ENCODE measurements at regions not wholly inside any gene's neighbourhood (a gene's known extent, or its start where the extent isn't known, plus 50 kb on each side); places are given as distances from the start of the nearest gene placed in this dataset.
"Not testable (repeated sequence)": the region's sequence is repeated elsewhere in the genome, so short reads cannot be mapped to it uniquely, and the experiment has no call there.

- no peak overlapping the region for H3K27ac ChIP-seq (ENCODE audit: low read length)
- no peak for DNase-seq (ENCODE audit: low read depth, low spot score)
- no peaks in the 10 kb centered on the region for H3K9me3 ChIP-seq (ENCODE audit: control insufficient read depth, insufficient read depth, low read length)
- no peaks in the 10 kb centered on the region for H3K27me3 ChIP-seq (ENCODE audit: control insufficient read depth, insufficient read depth, low read length)
- WGBS (ENCODE audit: insufficient coverage, insufficient read length), result no CpG with 5 or more reads among the region's 1 CpG
- H3K4me1 ChIP-seq (ENCODE audit: control insufficient read depth, insufficient read depth, low read length), result no peaks in the 10 kb centered on the region
- H3K4me3 ChIP-seq (ENCODE audit: low read length), result no peak overlapping the region
- H3K36me3 ChIP-seq (ENCODE audit: control insufficient read depth, insufficient read depth, low read length), result no peaks in the 10 kb centered on the region
Observed at GRCh38 chr4:59685626-59686025, 1514.5 kb upstream of the ADGRL3 start.

- WGBS (ENCODE audit: insufficient coverage, insufficient read length), result no CpG with 5 or more reads among the region's 6 CpGs
- no peaks in the 10 kb centered on the region for H3K27me3 ChIP-seq (ENCODE audit: control insufficient read depth, insufficient read depth, low read length)
- H3K36me3 ChIP-seq (ENCODE audit: control insufficient read depth, insufficient read depth, low read length), result no peaks in the 10 kb centered on the region
- H3K9me3 ChIP-seq (ENCODE audit: control insufficient read depth, insufficient read depth, low read length), result no peaks in the 10 kb centered on the region
- no peak overlapping the region for H3K4me3 ChIP-seq (ENCODE audit: low read length)
- no peak overlapping the region for H3K27ac ChIP-seq (ENCODE audit: low read length)
- DNase-seq (ENCODE audit: low read depth, low spot score), result no peak
- H3K4me1 ChIP-seq (ENCODE audit: control insufficient read depth, insufficient read depth, low read length), result no peaks in the 10 kb centered on the region
Observed at GRCh38 chr4:59689149-59689548, 1511.0 kb upstream of the ADGRL3 start.

GRCh38 chr4:59695355-59696053 lies 1504.6 kb upstream of the ADGRL3 start:
- H3K27me3 ChIP-seq (ENCODE audit: control insufficient read depth, insufficient read depth, low read length), result no peaks in the 10 kb centered on the region
- no peaks in the 10 kb centered on the region for H3K36me3 ChIP-seq (ENCODE audit: control insufficient read depth, insufficient read depth, low read length)
- no peaks in the 10 kb centered on the region for H3K9me3 ChIP-seq (ENCODE audit: control insufficient read depth, insufficient read depth, low read length)
- DNase-seq (ENCODE audit: low read depth, low spot score), result no peak
- H3K27ac ChIP-seq (ENCODE audit: low read length), result no peak overlapping the region
- no CpG with 5 or more reads among the region's 5 CpGs for WGBS (ENCODE audit: insufficient coverage, insufficient read length)
- no peak overlapping the region for H3K4me3 ChIP-seq (ENCODE audit: low read length)
- H3K4me1 ChIP-seq (ENCODE audit: control insufficient read depth, insufficient read depth, low read length), result no peaks in the 10 kb centered on the region

- Histone ChIP-seq H3K27me3 (ENCODE audit: control insufficient read depth, insufficient read depth, low read length) (no peaks in the 10 kb centered on the region), H3K4me3 (ENCODE audit: low read length) (no peak overlapping the region), H3K9me3 (ENCODE audit: control insufficient read depth, insufficient read depth, low read length) (no peaks in the 10 kb centered on the region), H3K4me1 (ENCODE audit: control insufficient read depth, insufficient read depth, low read length) (no peaks in the 10 kb centered on the region), H3K27ac (ENCODE audit: low read length) (no peak overlapping the region), H3K36me3 (ENCODE audit: control insufficient read depth, insufficient read depth, low read length) (no peaks in the 10 kb centered on the region)
- no CpG with 5 or more reads among the region's 2 CpGs for WGBS (ENCODE audit: insufficient coverage, insufficient read length)
- DNase-seq (ENCODE audit: low read depth, low spot score), result no peak
Observed at GRCh38 chr4:59698041-59698440, 1502.1 kb upstream of the ADGRL3 start.

GRCh38 chr4:59700651-59701050 lies 1499.5 kb upstream of the ADGRL3 start:
- no CpG with 5 or more reads among the region's 2 CpGs for WGBS (ENCODE audit: insufficient coverage, insufficient read length)
- Histone ChIP-seq H3K36me3 (ENCODE audit: control insufficient read depth, insufficient read depth, low read length) (no peaks in the 10 kb centered on the region), H3K9me3 (ENCODE audit: control insufficient read depth, insufficient read depth, low read length) (no peaks in the 10 kb centered on the region), H3K4me3 (ENCODE audit: low read length) (no peak overlapping the region), H3K4me1 (ENCODE audit: control insufficient read depth, insufficient read depth, low read length) (no peaks in the 10 kb centered on the region), H3K27ac (ENCODE audit: low read length) (no peak overlapping the region), H3K27me3 (ENCODE audit: control insufficient read depth, insufficient read depth, low read length) (no peaks in the 10 kb centered on the region)
- DNase-seq (ENCODE audit: low read depth, low spot score), result no peak

GRCh38 chr4:59704616-59705015 lies 1495.5 kb upstream of the ADGRL3 start:
- no peaks in the 10 kb centered on the region for H3K4me1 ChIP-seq (ENCODE audit: control insufficient read depth, insufficient read depth, low read length)
- H3K4me3 ChIP-seq (ENCODE audit: low read length), result no peak overlapping the region
- no peaks in the 10 kb centered on the region for H3K36me3 ChIP-seq (ENCODE audit: control insufficient read depth, insufficient read depth, low read length)
- WGBS (ENCODE audit: insufficient coverage, insufficient read length), result no CpG with 5 or more reads among the region's 5 CpGs
- H3K27me3 ChIP-seq (ENCODE audit: control insufficient read depth, insufficient read depth, low read length), result no peaks in the 10 kb centered on the region
- no peaks in the 10 kb centered on the region for H3K9me3 ChIP-seq (ENCODE audit: control insufficient read depth, insufficient read depth, low read length)
- H3K27ac ChIP-seq (ENCODE audit: low read length), result no peak overlapping the region
- no peak for DNase-seq (ENCODE audit: low read depth, low spot score)

GRCh38 chr4:59712470-59712869 lies 1487.7 kb upstream of the ADGRL3 start:
- WGBS (ENCODE audit: insufficient coverage, insufficient read length), result no CpG with 5 or more reads among the region's 1 CpG
- no peak overlapping the region for H3K4me3 ChIP-seq (ENCODE audit: low read length)
- no peaks in the 10 kb centered on the region for H3K4me1 ChIP-seq (ENCODE audit: control insufficient read depth, insufficient read depth, low read length)
- no peaks in the 10 kb centered on the region for H3K9me3 ChIP-seq (ENCODE audit: control insufficient read depth, insufficient read depth, low read length)
- no peak for DNase-seq (ENCODE audit: low read depth, low spot score)
- H3K27ac ChIP-seq (ENCODE audit: low read length), result no peak overlapping the region
- no peaks in the 10 kb centered on the region for H3K27me3 ChIP-seq (ENCODE audit: control insufficient read depth, insufficient read depth, low read length)
- H3K36me3 ChIP-seq (ENCODE audit: control insufficient read depth, insufficient read depth, low read length), result no peaks in the 10 kb centered on the region

- not testable (repeated sequence) for H3K27me3 ChIP-seq (ENCODE audit: control insufficient read depth, insufficient read depth, low read length); DNase-seq (ENCODE audit: low read depth, low spot score); H3K9me3 ChIP-seq (ENCODE audit: control insufficient read depth, insufficient read depth, low read length); H3K4me1 ChIP-seq (ENCODE audit: control insufficient read depth, insufficient read depth, low read length); H3K36me3 ChIP-seq (ENCODE audit: control insufficient read depth, insufficient read depth, low read length); H3K4me3 ChIP-seq (ENCODE audit: low read length); H3K27ac ChIP-seq (ENCODE audit: low read length)
- no CpG with 5 or more reads among the region's 9 CpGs for WGBS (ENCODE audit: insufficient coverage, insufficient read length)
Observed at GRCh38 chr4:59724286-59724685, 1475.8 kb upstream of the ADGRL3 start.

GRCh38 chr4:59727745-59728144 lies 1472.4 kb upstream of the ADGRL3 start:
- no peak for DNase-seq (ENCODE audit: low read depth, low spot score)
- Histone ChIP-seq H3K27me3 (ENCODE audit: control insufficient read depth, insufficient read depth, low read length) (no peaks in the 10 kb centered on the region), H3K27ac (ENCODE audit: low read length) (no peak overlapping the region), H3K4me3 (ENCODE audit: low read length) (no peak overlapping the region), H3K9me3 (ENCODE audit: control insufficient read depth, insufficient read depth, low read length) (no peaks in the 10 kb centered on the region), H3K36me3 (ENCODE audit: control insufficient read depth, insufficient read depth, low read length) (peaks cover 2% of the 10 kb centered on the region; the same call in 1 of the 2 replicates), H3K4me1 (ENCODE audit: control insufficient read depth, insufficient read depth, low read length) (no peaks in the 10 kb centered on the region)
- WGBS (ENCODE audit: insufficient coverage, insufficient read length), result no CpG with 5 or more reads among the region's 1 CpG

- WGBS (ENCODE audit: insufficient coverage, insufficient read length), result no CpG with 5 or more reads among the region's 1 CpG
- no peak overlapping the region for H3K27ac ChIP-seq (ENCODE audit: low read length)
Observed at GRCh38 chr4:59728496-59728895, 1471.6 kb upstream of the ADGRL3 start.

GRCh38 chr4:59729321-59729720 lies 1470.8 kb upstream of the ADGRL3 start:
- WGBS (ENCODE audit: insufficient coverage, insufficient read length), result no CpG with 5 or more reads among the region's 2 CpGs
- no peaks in the 10 kb centered on the region for H3K27me3 ChIP-seq (ENCODE audit: control insufficient read depth, insufficient read depth, low read length)
- peaks cover 2% of the 10 kb centered on the region; the same call in 1 of the 2 replicates for H3K36me3 ChIP-seq (ENCODE audit: control insufficient read depth, insufficient read depth, low read length)
- DNase-seq (ENCODE audit: low read depth, low spot score), result no peak
- H3K4me3 ChIP-seq (ENCODE audit: low read length), result no peak overlapping the region
- no peaks in the 10 kb centered on the region for H3K4me1 ChIP-seq (ENCODE audit: control insufficient read depth, insufficient read depth, low read length)
- H3K9me3 ChIP-seq (ENCODE audit: control insufficient read depth, insufficient read depth, low read length), result no peaks in the 10 kb centered on the region
- H3K27ac ChIP-seq (ENCODE audit: low read length), result no peak overlapping the region

More at GRCh38 chr4:59728496-59728895, 1471.6 kb upstream of the ADGRL3 start:
- Histone ChIP-seq H3K4me3 (ENCODE audit: low read length) (no peak overlapping the region), H3K4me1 (ENCODE audit: control insufficient read depth, insufficient read depth, low read length) (no peaks in the 10 kb centered on the region), H3K27me3 (ENCODE audit: control insufficient read depth, insufficient read depth, low read length) (no peaks in the 10 kb centered on the region), H3K9me3 (ENCODE audit: control insufficient read depth, insufficient read depth, low read length) (no peaks in the 10 kb centered on the region), H3K36me3 (ENCODE audit: control insufficient read depth, insufficient read depth, low read length) (peaks cover 2% of the 10 kb centered on the region; the same call in 1 of the 2 replicates)
- no peak for DNase-seq (ENCODE audit: low read depth, low spot score)

Data from iPS DF 6.9 (cell line).